GM21390 (cell line): ENCODE measurements at regions not wholly inside any gene's neighbourhood (a gene's known extent, or its start where the extent isn't known, plus 50 kb on each side); places are given as distances from the start of the nearest gene placed in this dataset.
"Not testable (repeated sequence)": the region's sequence is repeated elsewhere in the genome, so short reads cannot be mapped to it uniquely, and the experiment has no call there.

Experiments used
- ATAC-seq: cut with Tn5 transposase; IDR thresholded peaks from one replicate; pipeline ENCODE4 v1.9.1; 2021; ENCODE audit not compliant: unreplicated experiment

GRCh38 chr6:148602136-148602535, 144.7 kb upstream of the UST start:
- no peak for ATAC-seq

DNA sequence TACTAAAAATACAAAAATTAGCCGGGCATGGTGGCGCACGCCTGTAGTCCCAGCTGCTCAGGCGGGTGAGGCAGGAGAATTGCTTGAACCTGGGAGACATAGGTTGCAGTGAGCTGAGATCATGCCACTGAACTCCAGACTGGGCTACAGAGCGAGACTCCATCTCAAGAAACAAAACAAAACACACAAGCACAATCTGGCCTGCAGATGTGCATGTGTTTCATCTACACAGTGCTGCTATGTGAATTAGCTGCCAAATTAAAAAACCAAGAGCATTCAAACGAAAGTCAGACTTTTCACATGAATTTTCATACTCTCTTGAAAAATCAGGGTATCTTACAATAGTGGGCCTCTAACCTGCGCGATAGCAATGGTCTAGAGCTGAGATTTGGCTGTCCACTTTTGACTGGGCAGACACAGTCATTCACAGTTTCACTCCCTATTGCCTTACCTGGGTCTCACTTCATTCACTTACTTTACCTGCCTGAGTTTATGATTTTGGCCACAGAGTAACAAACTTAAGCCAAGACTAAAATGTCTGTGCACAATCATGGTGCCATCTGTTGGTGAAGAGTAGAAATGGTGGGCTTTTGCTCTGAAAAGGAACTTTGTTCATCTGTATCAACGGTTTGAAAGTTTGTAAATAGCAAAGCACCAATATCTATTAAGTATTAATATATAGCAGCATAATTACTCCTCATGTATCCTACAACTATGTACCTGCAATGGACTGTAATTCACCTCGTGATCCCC, 138.5 kb upstream of the UST start:
- no peak for ATAC-seq

DNA sequence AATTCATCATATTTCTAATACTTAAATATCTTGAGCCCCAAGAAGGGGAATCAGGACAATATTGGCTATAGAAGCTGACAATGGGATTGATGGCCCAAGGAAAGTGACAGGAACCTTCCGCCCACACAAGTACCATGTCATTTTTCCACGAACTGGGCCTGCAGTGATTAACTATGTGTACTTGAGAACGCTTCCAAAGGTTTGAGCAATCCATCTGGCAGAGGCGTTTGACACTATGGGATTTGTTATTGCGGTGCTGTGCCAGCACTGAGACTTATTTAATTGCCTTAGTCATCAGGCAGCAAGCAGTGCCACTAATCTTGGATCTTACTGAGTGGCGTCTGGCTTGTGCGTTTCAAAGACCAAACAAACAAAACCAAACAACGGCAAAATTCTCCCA, 135.6 kb upstream of the UST start:
- ATAC-seq: no peak

DNA sequence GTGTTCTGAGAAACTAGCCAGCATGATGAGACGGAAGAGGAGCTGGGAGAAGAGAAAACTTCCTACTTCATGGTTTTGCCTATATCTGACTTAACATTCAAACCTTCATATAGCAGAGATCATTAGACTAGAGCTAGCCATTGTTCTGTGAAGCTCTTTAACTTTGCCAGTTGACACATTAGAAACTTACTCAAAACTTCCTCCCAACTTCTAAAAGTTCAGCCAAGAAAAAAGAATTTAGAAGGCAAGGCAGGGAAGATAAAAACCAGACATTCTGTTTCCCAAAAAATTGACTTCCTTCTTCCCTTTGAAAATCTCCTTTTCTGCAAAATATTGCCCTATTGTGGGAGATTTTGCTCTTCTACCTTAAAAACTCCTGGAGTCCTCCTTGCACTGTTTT, 134.8 kb upstream of the UST start:
- no peak for ATAC-seq

GRCh38 chr6:148614602-148615001, 132.2 kb upstream of the UST start:
- no peak for ATAC-seq

DNA sequence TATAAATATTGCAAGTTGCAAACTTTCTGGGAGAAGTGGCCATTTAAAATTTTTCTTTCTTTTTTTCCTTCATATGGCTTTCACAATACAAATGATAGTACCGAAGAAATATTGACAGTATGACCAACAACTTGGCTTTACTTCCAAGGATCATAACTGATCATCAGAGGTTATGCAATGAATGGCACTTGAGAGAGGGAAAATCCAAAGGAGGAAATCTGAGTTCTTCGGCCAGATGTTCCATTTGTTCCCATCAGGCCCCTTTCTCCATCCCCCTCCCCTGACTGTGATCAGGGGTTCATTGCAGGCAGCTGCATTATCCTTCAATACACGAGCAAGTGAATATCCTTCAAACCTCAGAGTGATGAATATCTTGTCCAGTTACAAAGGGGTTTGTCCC, 130.0 kb upstream of the UST start:
- no peak for ATAC-seq

GRCh38 chr6:148617530-148617929, 129.3 kb upstream of the UST start:
- no peak for ATAC-seq

DNA sequence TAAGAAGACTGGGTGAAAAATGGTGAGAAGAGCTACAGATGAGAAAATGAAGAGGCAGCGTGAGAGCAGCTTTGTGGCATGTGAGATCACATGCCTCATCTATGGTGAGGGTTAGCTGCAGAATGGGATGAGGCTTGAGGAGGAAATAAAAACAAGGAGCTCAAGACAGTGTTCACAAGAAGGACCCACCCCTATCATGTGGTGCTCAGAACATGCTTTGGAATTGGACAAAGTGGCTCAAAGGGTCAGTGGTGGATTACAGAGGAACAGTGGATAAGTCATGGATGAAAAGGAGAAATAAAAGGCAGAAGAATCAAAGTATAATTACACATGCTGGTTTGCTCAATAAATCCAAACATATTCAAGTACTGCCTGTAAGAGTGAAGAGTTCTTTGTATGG, 126.9 kb upstream of the UST start:
- ATAC-seq: no peak

- no peak for ATAC-seq
Measured at GRCh38 chr6:148620579-148621298, 126.1 kb upstream of the UST start.

- ATAC-seq: no peak
Measured at GRCh38 chr6:148625609-148626008, 121.2 kb upstream of the UST start.

DNA sequence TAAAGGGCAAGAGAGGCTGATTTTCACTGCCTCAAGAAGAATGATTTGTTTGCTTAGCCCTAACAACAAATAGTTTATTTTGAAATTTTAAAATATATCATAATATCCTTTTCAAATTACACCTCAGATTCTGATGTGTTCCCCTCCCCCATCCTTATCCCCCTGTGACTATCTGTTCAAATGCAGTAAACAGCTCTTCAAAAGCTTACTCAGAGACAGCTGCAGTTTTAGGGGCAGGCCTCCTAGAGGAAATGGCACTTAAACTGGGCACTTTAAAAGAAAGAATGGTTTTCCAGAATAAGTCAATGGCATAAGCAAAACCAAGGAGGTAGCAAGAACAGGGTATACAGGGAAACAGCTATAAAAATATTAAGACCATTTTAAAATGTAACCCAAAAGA, 118.6 kb upstream of the UST start:
- no peak for ATAC-seq

DNA sequence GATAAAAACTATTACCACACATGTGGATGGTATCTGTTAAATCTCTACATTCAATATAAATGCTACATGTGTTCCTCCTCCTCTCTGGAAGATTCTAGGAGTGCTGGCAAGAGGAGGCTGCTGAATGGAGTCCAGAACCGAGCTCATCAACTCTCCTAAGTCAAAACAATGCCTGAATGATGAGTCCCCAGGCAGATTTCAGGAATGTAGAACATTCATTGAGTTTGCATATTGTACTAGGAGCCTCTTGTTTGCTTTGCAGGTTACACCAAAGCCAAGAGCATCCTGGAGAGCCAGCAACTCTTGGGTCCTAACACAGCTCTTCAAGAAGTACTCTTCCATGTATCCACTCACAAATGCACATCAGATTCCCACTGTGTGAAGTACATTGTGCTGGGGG, 117.6 kb upstream of the UST start:
- ATAC-seq: no peak

DNA sequence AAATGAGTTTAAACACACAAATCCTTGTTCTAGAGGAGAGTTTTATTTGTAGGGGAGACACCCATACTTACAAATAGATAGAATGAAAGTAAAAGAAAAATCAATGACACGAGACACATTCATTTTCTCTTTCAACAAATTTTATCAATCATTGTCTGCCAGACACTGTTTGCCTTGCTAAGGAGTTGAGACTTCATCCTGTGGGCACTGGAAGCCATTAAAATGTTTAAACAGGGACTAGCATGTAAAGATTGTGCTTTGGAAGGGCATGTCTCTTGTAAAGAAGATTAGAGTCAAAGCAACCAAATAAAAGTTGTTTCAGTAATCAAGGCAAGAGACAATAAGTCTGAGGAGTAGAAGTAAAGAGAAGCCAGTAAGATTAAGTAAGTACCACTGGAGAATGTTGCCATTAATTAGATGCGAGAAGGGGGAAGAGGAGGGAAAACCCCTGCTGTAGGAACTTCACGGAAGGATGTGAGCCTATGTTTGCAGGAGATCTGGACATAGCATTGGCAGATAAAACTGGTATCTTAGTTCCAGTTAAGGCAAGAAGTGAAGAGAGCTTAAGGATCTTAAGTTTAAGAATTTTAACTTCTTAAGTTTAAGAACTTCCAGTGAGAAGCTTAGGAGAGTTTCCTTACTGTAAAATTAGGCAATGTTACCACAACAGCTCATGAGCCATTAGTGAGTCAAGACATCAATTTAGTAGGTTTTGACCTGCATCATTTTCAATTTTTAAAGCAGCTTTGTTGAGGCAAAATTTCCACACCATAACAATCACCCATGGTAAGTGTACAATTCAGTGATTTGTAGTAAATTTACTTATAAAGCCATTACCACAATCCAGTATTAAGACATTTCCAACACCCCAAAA, 117.0 kb upstream of the UST start:
- ATAC-seq: no peak

- ATAC-seq: no peak
Measured at GRCh38 chr6:148635070-148635743, 111.6 kb upstream of the UST start.

GRCh38 chr6:148641836-148642235, 105.0 kb upstream of the UST start:
- not testable (repeated sequence) for ATAC-seq

DNA sequence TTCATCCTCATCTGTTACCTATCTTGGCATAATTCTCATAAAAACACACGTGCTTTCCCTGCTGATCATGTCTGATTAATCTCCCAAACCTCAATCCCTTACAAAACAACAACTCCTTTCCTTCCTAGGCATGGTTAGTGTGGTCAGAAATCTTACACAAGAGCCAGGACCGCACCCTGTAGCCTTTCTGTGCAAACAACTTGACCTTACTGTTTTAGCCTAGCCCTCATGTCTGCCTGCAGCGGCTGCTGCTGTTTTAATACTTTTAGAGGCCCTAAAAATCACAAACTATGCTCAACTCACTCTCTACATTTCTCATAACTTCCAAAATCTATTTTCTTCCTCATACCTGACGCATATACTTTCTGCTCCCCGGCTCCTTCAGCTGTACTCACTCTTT, 103.6 kb upstream of the UST start:
- ATAC-seq: not testable (repeated sequence)

GRCh38 chr6:148645049-148645448, 101.8 kb upstream of the UST start:
- not testable (repeated sequence) for ATAC-seq

GRCh38 chr6:148648754-148649453, 97.9 kb upstream of the UST start:
- no peak for ATAC-seq

GRCh38 chr6:148649454-148649963, 97.3 kb upstream of the UST start:
- no peak for ATAC-seq

DNA sequence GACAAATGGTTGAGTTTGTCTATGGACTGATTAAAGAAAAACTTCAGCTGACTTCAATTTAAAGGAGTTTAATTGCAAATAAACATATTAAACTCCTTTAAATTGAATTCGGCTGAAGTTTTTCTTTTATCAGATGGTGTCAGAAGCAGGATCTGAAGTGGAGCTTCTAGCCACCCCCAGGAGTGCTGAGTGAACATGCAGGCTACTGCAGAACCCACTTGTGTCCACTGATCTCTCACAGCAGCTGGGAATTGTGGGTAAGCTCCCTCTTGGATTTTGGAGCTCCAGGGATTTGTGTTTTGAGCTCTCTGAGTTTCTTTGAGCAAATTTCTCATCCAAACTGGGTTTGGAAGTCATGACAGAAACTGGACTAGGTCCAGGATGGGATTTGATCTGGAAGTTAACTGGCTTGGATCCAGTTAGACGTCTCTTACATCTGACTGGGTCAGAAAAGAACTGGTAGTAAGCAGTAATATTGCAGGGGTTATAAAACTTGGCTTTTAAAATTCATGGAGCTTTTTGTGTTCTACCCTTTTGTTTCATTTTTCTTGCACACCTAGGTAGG, 95.8 kb upstream of the UST start:
- ATAC-seq: no peak
